ENCODE measurements at regions not wholly inside any gene's neighbourhood (a gene's known extent, or its start where the extent isn't known, plus 50 kb on each side); places are given as distances from the start of the nearest gene placed in this dataset.

DNA sequence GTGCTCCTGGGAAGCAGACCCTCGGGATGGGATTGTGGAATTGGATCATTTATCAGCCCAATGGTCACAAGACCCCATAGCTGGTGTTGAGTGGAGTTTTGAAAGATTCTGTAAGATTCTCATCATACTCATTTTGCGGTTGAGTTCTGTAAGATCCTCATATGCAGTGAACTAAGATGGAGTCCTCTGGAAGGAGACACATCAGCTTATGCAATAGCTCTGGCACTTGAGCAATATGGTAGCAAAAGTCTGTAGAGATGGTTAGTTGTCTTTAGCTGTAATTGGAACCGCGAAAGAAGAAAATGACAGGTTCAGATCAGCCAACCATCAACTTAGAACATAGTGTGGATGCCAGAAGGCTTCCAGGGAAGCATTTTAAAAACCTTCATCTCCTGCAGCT is 184.5 kb upstream of the TSC22D2 start:
- no peak for TF ChIP-seq CTCF (IDR thresholded peaks at IDR 0.05)
- TF ChIP-seq SP1 (CRISPR knock-in tag; conservative IDR thresholded peaks at IDR 0.05) = no peak
- TF ChIP-seq ELF4 (CRISPR knock-in tag; IDR thresholded peaks at IDR 0.05; ENCODE audit: low read depth) = no peak
- TF ChIP-seq, protein P1, sequence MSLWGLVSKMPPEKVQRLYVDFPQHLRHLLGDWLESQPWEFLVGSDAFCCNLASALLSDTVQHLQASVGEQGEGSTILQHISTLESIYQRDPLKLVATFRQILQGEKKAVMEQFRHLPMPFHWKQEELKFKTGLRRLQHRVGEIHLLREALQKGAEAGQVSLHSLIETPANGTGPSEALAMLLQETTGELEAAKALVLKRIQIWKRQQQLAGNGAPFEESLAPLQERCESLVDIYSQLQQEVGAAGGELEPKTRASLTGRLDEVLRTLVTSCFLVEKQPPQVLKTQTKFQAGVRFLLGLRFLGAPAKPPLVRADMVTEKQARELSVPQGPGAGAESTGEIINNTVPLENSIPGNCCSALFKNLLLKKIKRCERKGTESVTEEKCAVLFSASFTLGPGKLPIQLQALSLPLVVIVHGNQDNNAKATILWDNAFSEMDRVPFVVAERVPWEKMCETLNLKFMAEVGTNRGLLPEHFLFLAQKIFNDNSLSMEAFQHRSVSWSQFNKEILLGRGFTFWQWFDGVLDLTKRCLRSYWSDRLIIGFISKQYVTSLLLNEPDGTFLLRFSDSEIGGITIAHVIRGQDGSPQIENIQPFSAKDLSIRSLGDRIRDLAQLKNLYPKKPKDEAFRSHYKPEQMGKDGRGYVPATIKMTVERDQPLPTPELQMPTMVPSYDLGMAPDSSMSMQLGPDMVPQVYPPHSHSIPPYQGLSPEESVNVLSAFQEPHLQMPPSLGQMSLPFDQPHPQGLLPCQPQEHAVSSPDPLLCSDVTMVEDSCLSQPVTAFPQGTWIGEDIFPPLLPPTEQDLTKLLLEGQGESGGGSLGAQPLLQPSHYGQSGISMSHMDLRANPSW (CRISPR knock-in tag; conservative IDR thresholded peaks at IDR 0.05; ENCODE audit: low read depth) = no peak
- TF ChIP-seq ATF6 (CRISPR knock-in tag; IDR thresholded peaks at IDR 0.05) = no peak
